IPS-18a (cell line): ENCODE measurements at regions not wholly inside any gene's neighbourhood (a gene's known extent, or its start where the extent isn't known, plus 50 kb on each side); places are given as distances from the start of the nearest gene placed in this dataset.
"Not testable (repeated sequence)": the region's sequence is repeated elsewhere in the genome, so short reads cannot be mapped to it uniquely, and the experiment has no call there.

Experiments
- H3K27ac ChIP-seq: one replicate; pipeline ENCODE4 v1.5.1; 2013; ENCODE audit warnings: low read length
- H3K27me3 ChIP-seq: one replicate; pipeline ENCODE4 v1.6.1; 2013; ENCODE audit warnings: mild to moderate bottlenecking, low read length; ENCODE audit not compliant: control insufficient read depth, insufficient read depth
- H3K36me3 ChIP-seq: one replicate; pipeline ENCODE4 v1.6.1; 2013; ENCODE audit warnings: low read depth, low read length; ENCODE audit not compliant: control insufficient read depth
- H3K4me1 ChIP-seq: one replicate; pipeline ENCODE4 v1.6.1; 2013; ENCODE audit warnings: low read depth, low read length; ENCODE audit not compliant: control insufficient read depth
- H3K4me3 ChIP-seq: one replicate; pipeline ENCODE4 v1.5.1; 2013; ENCODE audit warnings: low read length
- H3K9ac ChIP-seq: one replicate; pipeline ENCODE4 v1.6.1; 2013; ENCODE audit warnings: mild to moderate bottlenecking, low read length, moderate library complexity
- H3K9me3 ChIP-seq: one replicate; pipeline ENCODE4 v1.6.1; 2013; ENCODE audit warnings: low read depth, low read length; ENCODE audit not compliant: control insufficient read depth

DNA sequence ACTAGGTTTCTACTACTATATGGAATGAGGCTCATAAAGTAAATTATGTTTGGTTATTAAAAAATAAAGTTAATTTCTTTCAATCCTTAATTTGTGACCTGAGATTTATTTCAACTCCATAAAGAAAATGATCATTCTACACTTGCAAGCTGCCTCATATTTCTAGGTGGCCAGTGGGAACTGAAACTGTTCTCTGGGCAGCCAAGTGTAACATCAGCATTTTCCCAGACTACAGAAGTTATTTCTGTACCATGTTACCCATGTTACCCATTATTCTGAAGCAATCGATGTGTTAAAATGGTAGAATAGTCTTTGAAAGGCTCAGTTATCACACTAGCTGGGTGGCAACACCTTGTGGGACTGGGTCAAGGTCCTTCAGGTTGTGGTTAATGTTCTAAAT, 139.3 kb upstream of the FBXO11 start:
- H3K4me1 ChIP-seq = peaks cover 16% of the 10 kb centered on the region
- no peak overlapping the region for H3K9ac ChIP-seq
- no peak overlapping the region for H3K27ac ChIP-seq
- H3K4me3 ChIP-seq = no peak overlapping the region
- no peaks in the 10 kb centered on the region for H3K27me3 ChIP-seq
- H3K9me3 ChIP-seq = no peaks in the 10 kb centered on the region
- H3K36me3 ChIP-seq = no peaks in the 10 kb centered on the region

DNA sequence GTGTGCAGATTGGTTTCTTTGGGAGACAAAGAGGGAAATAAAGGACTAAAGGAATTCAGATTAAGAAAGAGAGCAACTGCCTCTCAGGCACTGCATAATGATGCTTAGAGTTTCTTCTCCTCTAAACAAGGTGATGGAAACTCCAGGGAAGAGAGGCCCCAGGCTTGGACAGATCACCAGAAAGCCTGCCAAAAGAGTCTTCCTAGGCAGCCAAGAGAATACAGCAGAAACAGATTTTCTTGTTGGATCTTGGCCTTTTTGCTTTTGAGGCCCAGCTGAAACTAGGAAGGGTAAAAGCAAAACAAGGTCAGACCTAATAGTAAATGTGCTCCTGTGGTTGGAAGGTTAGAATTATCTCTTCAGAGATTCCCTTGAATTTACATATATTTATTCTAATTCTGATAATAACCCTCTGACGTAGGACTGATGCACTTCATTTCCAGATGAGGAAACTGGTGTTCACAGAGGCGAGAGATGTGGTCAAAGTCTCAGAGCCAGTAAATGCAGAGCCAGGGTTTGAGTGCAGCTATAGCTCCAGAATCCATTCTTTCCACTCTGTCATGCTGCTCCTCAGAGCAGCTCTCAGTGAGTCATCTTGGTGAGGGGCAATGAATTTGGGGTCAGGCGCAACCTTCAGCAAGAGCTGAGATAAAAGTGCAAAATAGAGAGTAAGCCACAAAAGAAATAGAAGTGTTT, 142.3 kb upstream of the FBXO11 start:
- no peak overlapping the region for H3K9ac ChIP-seq
- no peaks in the 10 kb centered on the region for H3K36me3 ChIP-seq
- H3K4me3 ChIP-seq = no peak overlapping the region
- H3K27me3 ChIP-seq = no peaks in the 10 kb centered on the region
- no peak overlapping the region for H3K27ac ChIP-seq
- peaks cover 16% of the 10 kb centered on the region for H3K4me1 ChIP-seq
- no peaks in the 10 kb centered on the region for H3K9me3 ChIP-seq

DNA sequence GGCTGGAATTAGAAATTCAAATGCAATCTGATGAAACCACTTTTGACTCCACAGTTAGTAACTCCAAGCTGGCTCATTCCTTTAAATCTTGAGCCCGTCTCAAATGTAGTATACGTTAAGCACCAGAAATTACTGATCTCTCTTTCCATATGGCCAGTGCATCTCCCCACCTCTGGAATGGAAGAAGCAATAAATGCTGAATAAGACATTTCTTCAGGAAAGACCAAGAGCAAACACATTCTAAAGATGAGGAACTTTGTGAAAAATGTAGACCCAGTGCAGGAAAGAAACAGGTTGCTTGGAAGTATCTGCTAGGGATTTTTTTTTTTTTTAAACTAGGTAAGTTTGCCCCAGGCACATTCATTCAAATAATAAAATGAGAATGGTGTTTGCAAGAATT, 143.1 kb upstream of the FBXO11 start:
- H3K4me1 ChIP-seq = peaks cover 16% of the 10 kb centered on the region
- no peak overlapping the region for H3K4me3 ChIP-seq
- H3K9me3 ChIP-seq = no peaks in the 10 kb centered on the region
- H3K9ac ChIP-seq = no peak overlapping the region
- H3K27me3 ChIP-seq = no peaks in the 10 kb centered on the region
- H3K27ac ChIP-seq = no peak overlapping the region
- H3K36me3 ChIP-seq = no peaks in the 10 kb centered on the region

DNA sequence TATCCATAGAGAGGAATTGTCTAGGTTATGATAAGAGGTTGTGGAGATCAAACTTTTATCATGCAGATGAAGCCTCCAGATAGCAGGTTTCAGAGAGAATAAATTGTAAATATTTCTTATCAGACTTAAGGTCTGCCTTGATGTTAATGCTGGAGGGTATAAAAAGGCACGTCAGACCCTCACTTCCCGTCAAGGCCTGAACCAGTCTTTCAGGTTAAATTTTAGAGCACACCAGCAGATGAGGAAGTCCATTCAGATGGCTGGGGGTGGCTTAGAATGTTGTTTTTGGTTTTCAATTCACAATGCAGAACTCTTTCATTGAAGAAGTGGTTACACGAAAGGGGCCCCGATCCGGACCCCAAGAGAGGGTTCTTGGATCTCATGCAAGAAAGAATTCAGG, 144.4 kb upstream of the FBXO11 start:
- H3K4me3 ChIP-seq = no peak overlapping the region
- H3K9ac ChIP-seq = no peak overlapping the region
- no peak overlapping the region for H3K27ac ChIP-seq
- H3K4me1 ChIP-seq = peaks cover 16% of the 10 kb centered on the region
- no peaks in the 10 kb centered on the region for H3K27me3 ChIP-seq
- H3K36me3 ChIP-seq = no peaks in the 10 kb centered on the region
- no peaks in the 10 kb centered on the region for H3K9me3 ChIP-seq

DNA sequence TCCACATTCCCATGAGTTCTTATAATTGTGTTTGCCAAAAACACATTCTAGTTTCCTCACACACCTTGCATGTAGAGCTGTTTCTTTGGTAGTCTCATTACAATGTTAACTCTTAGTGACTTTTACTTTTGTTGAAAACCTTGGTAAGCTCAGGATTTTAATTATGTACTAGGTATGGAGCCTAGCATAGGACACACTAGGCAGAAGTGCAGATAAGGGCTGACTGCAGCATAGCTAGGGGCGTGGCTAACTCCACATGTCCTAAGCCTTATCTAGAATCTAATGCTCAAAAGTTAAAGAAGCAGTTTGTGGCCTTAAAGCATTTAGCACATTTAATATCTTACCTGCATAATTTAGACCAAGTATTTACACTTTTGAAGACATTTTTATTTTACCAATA, 153.7 kb upstream of the FBXO11 start:
- no peaks in the 10 kb centered on the region for H3K4me1 ChIP-seq
- H3K27me3 ChIP-seq = no peaks in the 10 kb centered on the region
- no peak overlapping the region for H3K9ac ChIP-seq
- no peaks in the 10 kb centered on the region for H3K36me3 ChIP-seq
- H3K27ac ChIP-seq = no peak overlapping the region
- no peaks in the 10 kb centered on the region for H3K9me3 ChIP-seq
- H3K4me3 ChIP-seq = no peak overlapping the region

DNA sequence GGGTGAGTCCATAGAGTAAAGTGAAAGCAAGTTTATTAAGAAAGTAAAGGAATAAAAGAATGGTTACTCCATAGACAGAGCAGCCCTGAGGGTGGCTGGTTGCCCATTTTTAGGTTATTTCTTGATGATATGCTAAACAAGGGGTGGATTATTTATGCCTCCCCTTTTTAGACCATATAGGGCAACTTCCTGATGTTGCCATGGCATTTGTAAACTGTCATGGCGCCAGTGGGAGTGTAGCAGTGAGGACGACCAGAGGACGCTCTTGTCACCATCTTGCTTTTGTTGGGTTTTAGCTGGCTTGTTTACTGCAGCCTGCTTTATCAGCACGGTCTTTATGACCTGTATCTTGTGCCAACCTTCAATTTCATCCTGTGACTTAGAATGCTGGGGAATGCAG, 155.4 kb upstream of the FBXO11 start:
- not testable (repeated sequence) for H3K9me3 ChIP-seq, H3K27ac ChIP-seq, H3K27me3 ChIP-seq, H3K4me1 ChIP-seq, H3K4me3 ChIP-seq, H3K9ac ChIP-seq, H3K36me3 ChIP-seq

DNA sequence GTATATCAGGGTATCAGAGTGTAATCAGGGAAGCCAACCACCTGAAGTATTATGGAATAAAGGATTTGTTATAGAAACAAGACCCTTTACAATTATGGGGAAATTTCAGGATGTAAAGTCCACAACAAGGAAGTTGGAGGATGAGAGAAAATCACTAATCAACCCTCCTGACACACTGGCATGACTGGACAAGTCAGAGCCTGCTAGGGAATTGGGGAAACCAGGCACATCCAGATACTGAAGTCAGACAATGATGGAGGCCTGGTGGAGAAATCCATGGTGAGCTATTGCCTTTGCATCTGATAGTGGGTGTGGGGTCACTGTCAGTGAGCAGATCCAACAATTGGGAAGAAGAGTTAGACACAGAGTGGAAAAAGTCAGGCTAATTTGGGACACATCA, 158.8 kb upstream of the FBXO11 start:
- H3K4me3 ChIP-seq = no peak overlapping the region
- H3K4me1 ChIP-seq = no peaks in the 10 kb centered on the region
- no peak overlapping the region for H3K9ac ChIP-seq
- H3K36me3 ChIP-seq = no peaks in the 10 kb centered on the region
- H3K27ac ChIP-seq = no peak overlapping the region
- no peaks in the 10 kb centered on the region for H3K9me3 ChIP-seq
- no peaks in the 10 kb centered on the region for H3K27me3 ChIP-seq

DNA sequence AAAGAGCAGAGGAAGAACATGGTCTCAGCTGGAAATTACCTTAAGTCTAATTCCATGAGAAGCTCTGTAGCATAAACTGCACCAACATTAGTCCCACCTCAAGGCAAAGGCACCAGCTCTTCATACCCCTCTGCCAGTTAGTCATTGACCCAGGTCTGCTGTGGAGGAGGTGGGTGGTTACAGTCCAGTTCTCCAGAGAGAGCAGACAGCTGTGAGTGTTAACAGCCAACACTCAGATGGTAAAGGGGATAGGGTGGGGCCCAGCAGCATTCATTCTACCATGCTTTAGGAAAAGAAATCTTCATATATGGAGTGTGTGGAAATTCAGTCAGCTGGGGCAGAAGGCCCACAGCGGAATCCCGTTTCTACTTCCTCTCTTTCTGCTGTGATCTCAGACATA, 159.7 kb upstream of the FBXO11 start:
- Histone ChIP-seq H3K9me3 (no peaks in the 10 kb centered on the region), H3K4me3 (no peak overlapping the region), H3K36me3 (no peaks in the 10 kb centered on the region), H3K27me3 (no peaks in the 10 kb centered on the region), H3K27ac (no peak overlapping the region), H3K4me1 (no peaks in the 10 kb centered on the region), H3K9ac (no peak overlapping the region)

DNA sequence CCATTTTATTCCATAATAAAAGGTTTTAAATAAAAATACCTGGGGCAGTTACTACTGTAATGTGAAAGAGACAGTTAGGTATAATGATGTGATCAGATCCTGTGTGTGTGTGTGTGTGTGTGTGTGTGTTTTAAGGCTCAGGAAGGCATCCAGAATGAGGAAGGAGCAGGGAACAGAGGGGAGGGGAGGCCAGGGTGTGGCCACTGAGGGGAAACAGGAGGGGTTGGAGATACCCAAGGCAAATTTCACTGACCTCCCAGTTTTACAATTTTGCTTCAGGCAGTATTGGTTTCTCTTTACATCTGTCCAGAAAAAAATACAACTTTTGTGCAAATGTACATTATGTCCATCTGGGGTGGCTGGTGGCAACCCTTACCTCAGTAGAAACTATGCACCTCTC, 163.5 kb upstream of the FBXO11 start:
- no peak overlapping the region for H3K9ac ChIP-seq
- no peak overlapping the region for H3K4me3 ChIP-seq
- no peaks in the 10 kb centered on the region for H3K9me3 ChIP-seq
- H3K36me3 ChIP-seq = no peaks in the 10 kb centered on the region
- H3K27me3 ChIP-seq = no peaks in the 10 kb centered on the region
- no peaks in the 10 kb centered on the region for H3K4me1 ChIP-seq
- no peak overlapping the region for H3K27ac ChIP-seq

DNA sequence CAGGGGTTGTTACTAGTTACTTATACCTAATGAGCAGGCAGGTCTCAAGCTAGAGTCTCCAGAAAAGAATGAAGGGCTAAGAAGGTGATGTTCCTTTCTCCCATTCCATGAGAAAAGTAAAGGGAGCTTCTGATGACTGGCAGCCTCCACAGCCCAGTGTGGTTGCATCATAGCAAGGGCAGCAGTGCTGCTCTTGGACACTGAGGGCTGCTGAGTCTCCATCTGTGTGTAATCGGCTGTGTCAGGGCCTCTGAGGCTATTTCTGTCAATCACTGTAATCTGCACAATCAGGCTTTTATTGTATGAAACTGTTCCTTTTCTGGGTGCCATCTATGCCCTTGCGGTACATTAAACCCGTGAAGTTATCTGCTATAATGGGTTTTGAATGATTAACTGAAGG, 164.1 kb upstream of the FBXO11 start:
- Histone ChIP-seq H3K4me3 (no peak overlapping the region), H3K36me3 (no peaks in the 10 kb centered on the region), H3K27me3 (no peaks in the 10 kb centered on the region), H3K27ac (no peak overlapping the region), H3K9me3 (no peaks in the 10 kb centered on the region), H3K9ac (no peak overlapping the region), H3K4me1 (no peaks in the 10 kb centered on the region)

DNA sequence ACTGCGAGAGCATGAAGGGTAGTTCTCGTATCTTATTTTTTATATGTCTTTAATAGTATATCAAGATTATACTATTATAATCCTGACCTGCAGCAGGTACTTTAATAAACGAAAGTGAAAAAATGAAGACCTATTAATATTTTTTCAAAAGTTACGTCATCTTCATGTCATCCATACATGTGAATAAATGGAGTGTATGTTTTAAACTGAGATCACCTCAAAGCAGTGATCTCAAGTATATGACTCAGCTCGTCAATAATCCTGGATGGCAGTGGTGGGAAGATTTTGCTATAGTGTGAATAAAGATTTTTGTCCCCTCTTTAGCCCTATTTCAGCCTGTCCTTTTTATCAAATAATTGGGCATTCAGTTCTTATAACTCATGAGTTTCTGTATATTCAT, 166.3 kb upstream of the FBXO11 start:
- H3K9ac ChIP-seq = no peak overlapping the region
- no peaks in the 10 kb centered on the region for H3K9me3 ChIP-seq
- H3K4me3 ChIP-seq = no peak overlapping the region
- H3K4me1 ChIP-seq = no peaks in the 10 kb centered on the region
- H3K27ac ChIP-seq = no peak overlapping the region
- H3K27me3 ChIP-seq = no peaks in the 10 kb centered on the region
- H3K36me3 ChIP-seq = no peaks in the 10 kb centered on the region

DNA sequence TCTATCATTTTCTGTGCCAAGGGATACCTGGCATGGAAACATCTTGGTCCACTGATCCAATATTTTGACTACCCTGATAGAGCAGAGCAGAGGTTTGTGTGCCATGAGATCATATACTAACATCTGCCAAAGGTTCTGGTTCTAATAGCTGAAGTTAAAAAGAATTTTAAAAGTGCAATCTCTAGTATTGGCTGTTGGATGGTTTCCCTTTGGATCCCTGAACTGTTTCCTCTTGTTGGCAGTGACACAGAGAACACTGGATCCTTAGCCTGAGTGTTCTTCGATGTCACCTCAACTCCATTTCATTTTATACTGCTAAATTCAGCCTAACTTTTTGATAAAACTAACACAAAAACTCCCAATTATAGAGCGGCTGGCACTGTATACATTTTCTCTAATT, 169.3 kb upstream of the FBXO11 start:
- no peak overlapping the region for H3K4me3 ChIP-seq
- no peaks in the 10 kb centered on the region for H3K9me3 ChIP-seq
- H3K27ac ChIP-seq = no peak overlapping the region
- H3K9ac ChIP-seq = no peak overlapping the region
- H3K27me3 ChIP-seq = no peaks in the 10 kb centered on the region
- H3K36me3 ChIP-seq = no peaks in the 10 kb centered on the region
- H3K4me1 ChIP-seq = no peaks in the 10 kb centered on the region
